Panc1 (cell line): ENCODE measurements at regions not wholly inside any gene's neighbourhood (a gene's known extent, or its start where the extent isn't known, plus 50 kb on each side); places are given as distances from the start of the nearest gene placed in this dataset.

Source experiments
- CTCF ChIP-seq: fragments of 450-650 bp; IDR thresholded peaks from 2 replicates; pipeline ENCODE4 v1.5.1; 2017; ENCODE audit warnings: mild to moderate bottlenecking
- POLR2AphosphoS5 ChIP-seq: IDR thresholded peaks from 2 replicates; pipeline ENCODE4 v1.6.1; 2012; ENCODE audit warnings: mild to moderate bottlenecking, low read depth, low read length, moderate library complexity
- REST ChIP-seq, 2 experiments: IDR thresholded peaks; 2 replicates each; pipeline ENCODE4 v1.6.1; 2011 to 2012; ENCODE audit warnings: low read depth in 2 of 2, control low read depth in 1 of 2, low read length in 1 of 2, mild to moderate bottlenecking in 1 of 2, moderate library complexity in 1 of 2; ENCODE audit not compliant: insufficient read depth in 1 of 2
- SIN3A ChIP-seq: IDR thresholded peaks from 2 replicates; pipeline ENCODE4 v1.6.1; 2012; ENCODE audit warnings: low read depth, mild to moderate bottlenecking, low read length, moderate library complexity, borderline replicate concordance; ENCODE audit not compliant: insufficient read depth
- TCF7L2 ChIP-seq: IDR thresholded peaks from 2 replicates; pipeline ENCODE4 v1.6.1; 2011; ENCODE audit warnings: mild to moderate bottlenecking, low read depth, low read length, inconsistent platforms

DNA sequence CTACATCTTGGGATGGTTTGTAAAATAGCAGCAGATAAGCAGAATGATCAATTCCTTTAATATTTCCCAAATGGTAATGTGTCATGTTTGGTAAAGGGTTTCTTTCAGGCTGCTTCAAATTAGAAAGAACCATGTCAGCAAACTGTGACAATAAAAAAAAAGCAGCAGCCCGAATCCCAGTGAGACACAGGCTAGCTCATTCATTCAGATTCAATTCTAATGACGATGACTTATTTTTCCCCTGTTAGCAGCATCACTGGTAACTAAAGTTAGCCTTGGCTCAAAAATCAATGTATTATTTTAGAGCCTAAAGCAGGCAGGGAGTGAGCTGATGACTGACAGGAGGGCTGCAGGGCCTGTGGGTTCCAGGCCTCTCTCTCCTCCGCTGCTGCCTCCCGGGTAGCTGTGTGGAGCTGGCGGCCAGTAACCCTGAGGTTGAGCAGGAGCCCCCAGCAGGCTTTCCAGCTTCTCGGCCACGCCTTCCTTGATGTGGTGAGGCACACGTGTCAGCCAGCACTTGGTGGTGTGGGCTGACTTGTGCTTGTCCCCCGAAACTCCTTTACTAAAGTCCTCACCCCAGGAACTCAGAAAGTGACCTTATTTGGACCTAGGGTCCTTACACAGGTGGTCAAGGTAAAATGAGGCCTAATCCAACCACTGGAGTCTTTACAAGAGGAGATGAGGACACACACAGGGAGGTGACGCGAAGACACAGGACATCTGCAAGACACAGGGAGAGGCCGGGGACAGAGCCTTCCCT is 120.5 kb upstream of the HS6ST1 start:
- no peak for TF ChIP-seq CTCF
- TF ChIP-seq REST (IDR thresholded peaks at IDR 0.05; ENCODE audit: insufficient read depth in 1 of 2, low read depth in 2 of 2, low read length in 1 of 2), result no peak
- TF ChIP-seq SIN3A, result no peak
- no peak for TF ChIP-seq TCF7L2
- no peak for TF ChIP-seq POLR2AphosphoS5
